ENCODE measurements at regions not wholly inside any gene's neighbourhood (a gene's known extent, or its start where the extent isn't known, plus 50 kb on each side); places are given as distances from the start of the nearest gene placed in this dataset.
"Not testable (repeated sequence)": the region's sequence is repeated elsewhere in the genome, so short reads cannot be mapped to it uniquely, and the experiment has no call there.

GRCh38 chr21:28151758-28152157 lies 840.9 kb downstream of the LTN1 start:
- DNase-seq = no peak

GRCh38 chr21:28150778-28151177 lies 841.9 kb downstream of the LTN1 start:
- DNase-seq = no peak

GRCh38 chr21:28148400-28149064 lies 844.1 kb downstream of the LTN1 start:
- DNase-seq = no peak

- no peak for DNase-seq
These were observed 848.0 kb downstream of the LTN1 start for GRCh38 chr21:28144653-28145052.

- no peak for DNase-seq
These were observed 848.6 kb downstream of the LTN1 start for GRCh38 chr21:28144089-28144488.

GRCh38 chr21:28142697-28143096 lies 850.0 kb downstream of the LTN1 start:
- no peak for DNase-seq

- no peak for DNase-seq
These were observed 854.4 kb downstream of the LTN1 start for GRCh38 chr21:28138272-28138671.

- DNase-seq = no peak
These were observed 855.9 kb downstream of the LTN1 start for GRCh38 chr21:28136656-28137255.

- no peak for DNase-seq
These were observed 857.0 kb downstream of the LTN1 start for GRCh38 chr21:28135646-28136045.

GRCh38 chr21:28133116-28133515 lies 859.6 kb downstream of the LTN1 start:
- no peak for DNase-seq

GRCh38 chr21:28132713-28133112 lies 860.0 kb downstream of the LTN1 start:
- DNase-seq = no peak

GRCh38 chr21:28127175-28127785 lies 865.4 kb downstream of the LTN1 start:
- DNase-seq = no peak

GRCh38 chr21:28126521-28127174 lies 866.0 kb downstream of the LTN1 start:
- DNase-seq = no peak

GRCh38 chr21:28124541-28124940 lies 868.1 kb downstream of the LTN1 start:
- no peak for DNase-seq

- DNase-seq = no peak
These were observed 874.1 kb downstream of the LTN1 start for GRCh38 chr21:28118570-28118969.

GRCh38 chr21:28114986-28115385 lies 877.7 kb downstream of the LTN1 start:
- not testable (repeated sequence) for DNase-seq

GRCh38 chr21:28113718-28114117 lies 879.0 kb downstream of the LTN1 start:
- no peak for DNase-seq

GRCh38 chr21:28112511-28112910 lies 880.2 kb downstream of the LTN1 start:
- no peak for DNase-seq

GRCh38 chr21:28111151-28111619 lies 881.5 kb downstream of the LTN1 start:
- DNase-seq = no peak

GRCh38 chr21:28110716-28111115 lies 882.0 kb downstream of the LTN1 start:
- DNase-seq = no peak

GRCh38 chr21:28110074-28110473 lies 882.6 kb downstream of the LTN1 start:
- no peak for DNase-seq

- DNase-seq = no peak
These were observed 886.2 kb downstream of the LTN1 start for GRCh38 chr21:28106370-28106890.

GRCh38 chr21:28104346-28104745 lies 888.3 kb downstream of the LTN1 start:
- DNase-seq = no peak

- DNase-seq = no peak
These were observed 892.3 kb downstream of the LTN1 start for GRCh38 chr21:28100366-28100765.

Data from activated CD4-positive, CD25-positive, alpha-beta regulatory T cell treated with anti-CD3 and anti-CD28 coated beads, Interleukin-2, amount 50 U/mL, for 72 hours (primary cell).